Colonic mucosa (tissue), 4 donors: ENCODE measurements at regions not wholly inside any gene's neighbourhood (a gene's known extent, or its start where the extent isn't known, plus 50 kb on each side); places are given as distances from the start of the nearest gene placed in this dataset.
"Not testable (repeated sequence)": the region's sequence is repeated elsewhere in the genome, so short reads cannot be mapped to it uniquely, and the experiment has no call there.

ENCODE experiments used
- DNase-seq: peaks from one replicate; pipeline ENCODE4 v3.0.0-alpha.2; 2020
- H3K27ac ChIP-seq: fragments of 200-600 bp; one replicate; pipeline ENCODE4 v1.8.0; 2021
- H3K27me3 ChIP-seq: fragments of 200-600 bp; one replicate; pipeline ENCODE4 v1.8.0; 2021
- H3K36me3 ChIP-seq: fragments of 200-600 bp; one replicate; pipeline ENCODE4 v1.8.0; 2021
- H3K4me1 ChIP-seq: fragments of 200-600 bp; one replicate; pipeline ENCODE4 v1.8.0; 2021; ENCODE audit warnings: mild to moderate bottlenecking
- H3K4me3 ChIP-seq: fragments of 200-600 bp; one replicate; pipeline ENCODE4 v1.8.0; 2021
- H3K9ac ChIP-seq, 2 donors: one replicate each; pipeline ENCODE4 v1.7.0; 2013; ENCODE audit warnings: control low read depth in 2 of 2, low read depth in 2 of 2, low read length in 2 of 2
- H3K9me3 ChIP-seq: fragments of 200-600 bp; one replicate; pipeline ENCODE4 v1.8.0; 2021
- CTCF ChIP-seq: fragments of 200-600 bp; IDR thresholded peaks from one replicate; pipeline ENCODE4 v1.8.0; 2022; ENCODE audit warnings: antibody characterized with exemption, mild to moderate bottlenecking
- intact Hi-C: fragments of 100-400 bp; cut with DNase I; formaldehyde crosslinking; loops from one replicate; pipeline ENCODE4 v1.14.1; 2022
- donor health status: healthy.
- donor health status: DM: no; HTN: no; CAD: no.
- donor health status: DM: no; HTN: no; CAD: no.

- Histone ChIP-seq H3K9ac (no peak overlapping the region), H3K4me3 (no peak overlapping the region), H3K27me3 (no peaks in the 10 kb centered on the region), H3K36me3 (no peaks in the 10 kb centered on the region), H3K27ac (no peak overlapping the region), H3K4me1 (no peaks in the 10 kb centered on the region), H3K9me3 (no peaks in the 10 kb centered on the region)
- no peak for DNase-seq
- no peak for TF ChIP-seq CTCF
- intact Hi-C loops, result loop anchor here (5.0 kb wide), 1 partner anchor 440 kb away; no protein-coding TSS in a partner anchor
Measured at GRCh38 chr6:122872311-122872710, 83.3 kb downstream of the SMPDL3A start.

GRCh38 chr6:122877302-122877701 is 88.2 kb downstream of the SMPDL3A start:
- Histone ChIP-seq H3K27me3 (no peaks in the 10 kb centered on the region), H3K9me3 (no peaks in the 10 kb centered on the region), H3K36me3 (no peaks in the 10 kb centered on the region), H3K27ac (no peak overlapping the region), H3K4me1 (no peaks in the 10 kb centered on the region), H3K4me3 (no peak overlapping the region), H3K9ac (no peak overlapping the region)
- TF ChIP-seq CTCF, result no peak
- intact Hi-C loops, result no loop called here
- no peak for DNase-seq

- H3K27ac ChIP-seq, result no peak overlapping the region
- intact Hi-C loops, result no loop called here
- H3K27me3 ChIP-seq, result no peaks in the 10 kb centered on the region
- TF ChIP-seq CTCF, result no peak
- no peaks in the 10 kb centered on the region for H3K9me3 ChIP-seq
- H3K36me3 ChIP-seq, result no peaks in the 10 kb centered on the region
- H3K4me1 ChIP-seq, result no peaks in the 10 kb centered on the region
- no peak for DNase-seq
- no peak overlapping the region for H3K9ac ChIP-seq
- H3K4me3 ChIP-seq, result no peak overlapping the region
Measured at GRCh38 chr6:122878796-122879195, 89.7 kb downstream of the SMPDL3A start.

- H3K4me3 ChIP-seq, result no peak overlapping the region
- H3K27ac ChIP-seq, result no peak overlapping the region
- no peaks in the 10 kb centered on the region for H3K9me3 ChIP-seq
- DNase-seq, result no peak
- no peaks in the 10 kb centered on the region for H3K27me3 ChIP-seq
- H3K9ac ChIP-seq, result no peak overlapping the region
- TF ChIP-seq CTCF, result no peak
- H3K36me3 ChIP-seq, result no peaks in the 10 kb centered on the region
- no peaks in the 10 kb centered on the region for H3K4me1 ChIP-seq
- intact Hi-C loops, result no loop called here
Measured at GRCh38 chr6:122886481-122886880, 97.4 kb downstream of the SMPDL3A start.

GRCh38 chr6:122887941-122888340 is 98.9 kb downstream of the SMPDL3A start:
- no peaks in the 10 kb centered on the region for H3K4me1 ChIP-seq
- intact Hi-C loops, result no loop called here
- DNase-seq, result no peak
- no peak for TF ChIP-seq CTCF
- H3K27ac ChIP-seq, result no peak overlapping the region
- no peaks in the 10 kb centered on the region for H3K36me3 ChIP-seq
- H3K9ac ChIP-seq, result no peak overlapping the region
- H3K27me3 ChIP-seq, result no peaks in the 10 kb centered on the region
- no peak overlapping the region for H3K4me3 ChIP-seq
- no peaks in the 10 kb centered on the region for H3K9me3 ChIP-seq

- H3K27ac ChIP-seq, H3K4me3 ChIP-seq, H3K27me3 ChIP-seq, intact Hi-C loops, DNase-seq, H3K36me3 ChIP-seq, H3K9ac ChIP-seq, H3K4me1 ChIP-seq, H3K9me3 ChIP-seq: not testable (repeated sequence)
Measured at GRCh38 chr6:122888680-122889079, 99.6 kb downstream of the SMPDL3A start.
